GM19240 (cell line): ENCODE measurements at regions not wholly inside any gene's neighbourhood (a gene's known extent, or its start where the extent isn't known, plus 50 kb on each side); places are given as distances from the start of the nearest gene placed in this dataset.
"Not testable (repeated sequence)": the region's sequence is repeated elsewhere in the genome, so short reads cannot be mapped to it uniquely, and the experiment has no call there.

Experiments
- DNase-seq: peaks from one replicate; pipeline ENCODE4 v3.0.0; 2011; ENCODE audit warnings: low spot score; ENCODE audit not compliant: insufficient read length

GRCh38 chr5:164484948-164485347 is 979.5 kb downstream of the MAT2B start:
- DNase-seq: no peak

- DNase-seq: no peak
Measured at GRCh38 chr5:164487939-164488338, 982.5 kb downstream of the MAT2B start.

GRCh38 chr5:164497311-164498064 is 992.1 kb downstream of the MAT2B start:
- no peak for DNase-seq

GRCh38 chr5:164498438-164498837 is 993.0 kb downstream of the MAT2B start:
- DNase-seq: no peak

GRCh38 chr5:164500856-164501255 is 995.4 kb downstream of the MAT2B start:
- DNase-seq: no peak

GRCh38 chr5:164501344-164501743 is 995.9 kb downstream of the MAT2B start:
- no peak for DNase-seq

- no peak for DNase-seq
Measured at GRCh38 chr5:164504141-164504772, 998.8 kb downstream of the MAT2B start.

- no peak for DNase-seq
Measured at GRCh38 chr5:164505791-164506190, 1000.4 kb downstream of the MAT2B start.

- DNase-seq: no peak
Measured at GRCh38 chr5:164518067-164518740, 1012.8 kb downstream of the MAT2B start.

GRCh38 chr5:164518741-164519080 is 1013.3 kb downstream of the MAT2B start:
- DNase-seq: no peak

- no peak for DNase-seq
Measured at GRCh38 chr5:164532235-164532900, 1026.9 kb downstream of the MAT2B start.

- DNase-seq: not testable (repeated sequence)
Measured at GRCh38 chr5:164533426-164533825, 1028.0 kb downstream of the MAT2B start.

GRCh38 chr5:164540174-164540573 is 1034.8 kb downstream of the MAT2B start:
- DNase-seq: no peak

- no peak for DNase-seq
Measured at GRCh38 chr5:164545507-164545906, 1040.1 kb downstream of the MAT2B start.

- no peak for DNase-seq
Measured at GRCh38 chr5:164553851-164554250, 1048.4 kb downstream of the MAT2B start.

- DNase-seq: no peak
Measured at GRCh38 chr5:164555809-164556208, 1050.4 kb downstream of the MAT2B start.

- no peak for DNase-seq
Measured at GRCh38 chr5:164560216-164560615, 1054.8 kb downstream of the MAT2B start.

- no peak for DNase-seq
Measured at GRCh38 chr5:164561933-164562872, 1056.8 kb downstream of the MAT2B start.

- no peak for DNase-seq
Measured at GRCh38 chr5:164563370-164563769, 1058.0 kb downstream of the MAT2B start.

- no peak for DNase-seq
Measured at GRCh38 chr5:164573397-164573796, 1068.0 kb downstream of the MAT2B start.

- DNase-seq: no peak
Measured at GRCh38 chr5:164577201-164577600, 1071.8 kb downstream of the MAT2B start.
